Naive thymus-derived CD4-positive, alpha-beta T cell (primary cell): ENCODE measurements at regions not wholly inside any gene's neighbourhood (a gene's known extent, or its start where the extent isn't known, plus 50 kb on each side); places are given as distances from the start of the nearest gene placed in this dataset.

Source experiments
- ATAC-seq: fragments of 150-1000 bp; cut with Tn5 transposase; 2 replicates; pipeline ENCODE4 v1.10.0; 2021; ENCODE audit warnings: mild to moderate bottlenecking, moderate library complexity
- CTCF ChIA-PET: fragments of 350-600 bp; sonication (Branson Sonifier 250); formaldehyde crosslinking; loops from one replicate; lab custom pipeline; 2021; ENCODE audit warnings: antibody characterized with exemption; lab: Charles Lee
- POLR2A ChIA-PET: fragments of 350-600 bp; sonication (Branson Sonifier 250); formaldehyde crosslinking; loops from one replicate; lab custom pipeline; 2021; ENCODE audit warnings: antibody characterized with exemption, inconsistent platforms; lab: Charles Lee
- DNase-seq, 9 donors: peaks; one replicate each; pipeline versions ENCODE4 v3.0.0 to v3.0.0-alpha.2; 2020 to 2022; ENCODE audit warnings: mixed read lengths in 1 of 9
- H3K27ac ChIP-seq: one replicate; pipeline ENCODE4 v1.7.0; 2013; ENCODE audit warnings: mild to moderate bottlenecking, low read depth, low read length, moderate library complexity
- H3K27me3 ChIP-seq, 2 donors: one replicate each; pipeline ENCODE4 v1.7.0; 2013; ENCODE audit warnings: low read length in 2 of 2, mild to moderate bottlenecking in 2 of 2, moderate library complexity in 2 of 2; ENCODE audit not compliant: control insufficient read depth in 2 of 2, insufficient read depth in 2 of 2
- H3K36me3 ChIP-seq, 3 experiments: 1 replicate in 2 of 3; 2 replicates in 1 of 3; pipeline ENCODE4 v1.7.0; 2013; ENCODE audit warnings: low read length in 3 of 3, mild to moderate bottlenecking in 3 of 3, moderate library complexity in 1 of 3; ENCODE audit not compliant: insufficient read depth in 3 of 3, control insufficient read depth in 2 of 3
- H3K4me1 ChIP-seq, 2 donors: one replicate each; pipeline ENCODE4 v1.7.0; 2013; ENCODE audit warnings: low read length in 2 of 2, mild to moderate bottlenecking in 2 of 2, moderate library complexity in 1 of 2; ENCODE audit not compliant: control insufficient read depth in 2 of 2, insufficient read depth in 2 of 2
- H3K4me3 ChIP-seq: 2 replicates; pipeline ENCODE4 v1.7.0; 2013; ENCODE audit warnings: mild to moderate bottlenecking, low read length
- H3K9me3 ChIP-seq, 3 experiments: 1 replicate in 2 of 3; 2 replicates in 1 of 3; pipeline ENCODE4 v1.7.0; 2013; ENCODE audit warnings: low read length in 3 of 3; ENCODE audit not compliant: control insufficient read depth in 2 of 3
- H3K27ac Mint-ChIP-seq, 9 donors: one replicate each; pipeline ENCODE4 v1.8.0; 2020 to 2022; ENCODE audit warnings: mixed read lengths in 9 of 9, mild to moderate bottlenecking in 8 of 9, moderate library complexity in 5 of 9, inconsistent platforms in 2 of 9
- H3K27me3 Mint-ChIP-seq, 5 donors: one replicate each; pipeline ENCODE4 v1.8.0; 2021 to 2022; ENCODE audit warnings: mixed read lengths in 5 of 5, mild to moderate bottlenecking in 1 of 5
- H3K36me3 Mint-ChIP-seq, 5 donors: one replicate each; pipeline ENCODE4 v1.8.0; 2020 to 2022; ENCODE audit warnings: mixed read lengths in 5 of 5, mild to moderate bottlenecking in 3 of 5, inconsistent platforms in 1 of 5
- H3K4me1 Mint-ChIP-seq, 7 donors: one replicate each; pipeline ENCODE4 v1.8.0; 2020 to 2022; ENCODE audit warnings: mixed read lengths in 7 of 7, mild to moderate bottlenecking in 3 of 7, inconsistent platforms in 1 of 7
- H3K4me3 Mint-ChIP-seq, 10 donors: one replicate each; pipeline ENCODE4 v1.8.0; 2020 to 2022; ENCODE audit warnings: mild to moderate bottlenecking in 10 of 10, mixed read lengths in 10 of 10, moderate library complexity in 6 of 10, inconsistent platforms in 2 of 10
- H3K9me3 Mint-ChIP-seq, 11 donors: one replicate each; pipeline ENCODE4 v1.8.0; 2020 to 2022; ENCODE audit warnings: mixed read lengths in 11 of 11, mild to moderate bottlenecking in 4 of 11, inconsistent platforms in 1 of 11, moderate library complexity in 1 of 11
- intact Hi-C, 2 donors: fragments of 100-400 bp; cut with micrococcal nuclease; formaldehyde crosslinking; loops; one replicate each; pipeline ENCODE4 v1.15.1; 2023

DNA sequence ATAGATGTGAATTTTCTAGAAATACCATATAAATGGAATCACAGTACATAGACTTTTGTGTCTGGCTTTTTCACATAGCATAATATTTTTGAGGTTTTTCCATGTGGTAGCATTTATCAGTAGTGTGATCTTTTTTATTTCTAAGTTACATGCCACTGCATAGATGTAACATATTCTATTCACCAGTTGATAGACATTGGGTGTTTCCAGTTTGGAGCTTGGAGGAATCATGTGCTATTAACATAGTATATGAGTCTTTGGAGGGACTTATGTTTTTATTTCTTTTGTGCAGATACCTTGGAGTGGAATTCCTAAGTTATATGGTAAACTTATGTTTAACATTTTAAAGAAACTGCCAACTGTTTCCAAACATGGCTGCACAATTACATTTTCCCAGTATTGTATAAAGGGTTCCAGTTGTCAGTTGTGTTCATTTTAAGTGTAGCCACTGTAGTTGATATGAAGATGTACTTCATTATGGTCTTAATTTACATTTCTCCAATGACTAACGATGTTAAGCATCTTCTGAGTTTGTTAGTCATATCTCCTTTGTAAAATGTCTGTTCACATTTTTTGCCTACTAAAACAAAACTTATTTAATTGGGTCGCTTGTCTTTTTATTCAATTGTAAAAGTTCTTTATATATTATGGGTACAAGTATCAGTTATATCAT, 145.7 kb upstream of the TRPC6 start:
- Histone ChIP-seq H3K4me1 (no peaks in the 10 kb centered on the region), H3K36me3 (no peaks in the 10 kb centered on the region), H3K9me3 (no peaks in the 10 kb centered on the region), H3K4me3 (no peak overlapping the region), H3K27ac (no peak overlapping the region), H3K27me3 (no peaks in the 10 kb centered on the region)
- H3K9me3 Mint-ChIP-seq: peaks cover 0 to 7% (median 0%) of the 10 kb centered on the region in 11 donors
- H3K27ac Mint-ChIP-seq: no peak overlapping the region
- ATAC-seq (no peak), DNase-seq (no peak)
- intact Hi-C loops: no loop called here
- POLR2A ChIA-PET: no interaction called here
- no peaks in the 10 kb centered on the region for H3K4me1 Mint-ChIP-seq
- H3K27me3 Mint-ChIP-seq: no peaks in the 10 kb centered on the region
- H3K36me3 Mint-ChIP-seq: no peaks in the 10 kb centered on the region
- CTCF ChIA-PET: no interaction called here
- no peak overlapping the region for H3K4me3 Mint-ChIP-seq

DNA sequence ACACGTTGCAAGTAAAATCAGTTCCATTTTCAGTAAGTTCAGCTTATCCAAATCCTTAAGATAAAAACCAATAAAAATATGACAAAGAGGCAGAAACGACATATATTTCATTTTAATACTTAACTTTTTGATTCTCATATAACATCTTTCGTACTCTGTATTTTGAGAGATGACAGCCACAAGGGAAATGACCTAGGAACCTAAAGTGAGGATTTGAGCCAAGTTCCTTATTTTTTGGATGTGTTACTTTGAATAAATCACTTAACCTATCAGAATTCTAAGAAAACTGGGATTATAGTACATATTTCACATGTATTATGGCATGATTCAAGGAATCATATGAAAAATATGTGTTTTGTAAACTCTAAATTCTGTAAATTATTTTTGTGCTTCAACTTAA, 143.6 kb upstream of the TRPC6 start:
- Histone ChIP-seq H3K4me1 (no peaks in the 10 kb centered on the region), H3K36me3 (no peaks in the 10 kb centered on the region), H3K4me3 (no peak overlapping the region), H3K27me3 (no peaks in the 10 kb centered on the region), H3K9me3 (no peaks in the 10 kb centered on the region), H3K27ac (no peak overlapping the region)
- DNase-seq (no peak), ATAC-seq (no peak)
- Mint-ChIP-seq H3K9me3 (peaks cover 0 to 4% (median 0%) of the 10 kb centered on the region in 11 donors), H3K4me3 (no peak overlapping the region), H3K27me3 (no peaks in the 10 kb centered on the region), H3K36me3 (no peaks in the 10 kb centered on the region), H3K27ac (no peak overlapping the region), H3K4me1 (no peaks in the 10 kb centered on the region)
- ChIA-PET POLR2A (no interaction called here), CTCF (no interaction called here)
- intact Hi-C loops: no loop called here

DNA sequence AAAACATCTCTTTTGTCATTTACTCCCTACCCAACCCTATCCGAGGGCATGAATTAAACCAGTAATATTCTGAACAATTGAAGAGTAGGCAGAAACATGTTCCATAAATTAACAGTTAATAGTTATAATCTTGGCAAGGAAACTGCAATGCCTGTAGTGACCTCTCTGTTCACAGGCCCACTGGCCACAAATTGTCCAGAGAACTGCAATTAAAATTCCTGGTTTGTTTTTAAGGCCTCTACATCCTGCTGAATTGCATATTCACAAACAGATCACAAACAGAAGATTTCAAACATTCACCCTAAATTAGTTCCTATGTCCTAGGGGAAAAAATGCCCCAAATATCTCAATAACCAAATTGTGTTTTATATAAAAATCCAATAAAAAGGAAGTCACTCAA, 143.2 kb upstream of the TRPC6 start:
- no peak for DNase-seq
- H3K27me3 Mint-ChIP-seq: no peaks in the 10 kb centered on the region
- intact Hi-C loops: no loop called here

DNA sequence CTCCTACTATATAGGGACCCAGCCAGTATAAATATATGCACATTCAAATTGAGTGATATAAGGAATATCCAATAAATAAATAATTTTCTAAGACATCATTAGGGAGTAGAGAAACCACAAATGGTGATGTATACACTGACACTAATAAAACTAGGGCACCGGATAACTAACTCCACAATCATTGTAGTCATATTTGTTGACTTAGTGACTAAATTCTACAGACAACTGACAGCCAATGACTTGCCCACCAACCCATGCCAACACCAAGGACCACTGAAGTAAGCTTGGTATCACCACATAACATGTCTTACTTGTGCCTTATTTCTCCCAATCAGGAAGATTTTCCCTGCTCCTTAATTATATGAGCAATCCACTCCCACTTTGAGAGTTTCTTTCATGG, 139.6 kb upstream of the TRPC6 start:
- ChIA-PET POLR2A (no interaction called here), CTCF (no interaction called here)
- Mint-ChIP-seq H3K4me1 (no peaks in the 10 kb centered on the region), H3K27ac (no peak overlapping the region), H3K9me3 (peaks cover 0 to 9% (median 0%) of the 10 kb centered on the region in 11 donors), H3K36me3 (no peaks in the 10 kb centered on the region), H3K4me3 (no peak overlapping the region), H3K27me3 (no peaks in the 10 kb centered on the region)
- Histone ChIP-seq H3K36me3 (no peaks in the 10 kb centered on the region), H3K27me3 (no peaks in the 10 kb centered on the region), H3K27ac (no peak overlapping the region), H3K4me1 (no peaks in the 10 kb centered on the region), H3K9me3 (no peaks in the 10 kb centered on the region), H3K4me3 (no peak overlapping the region)
- no peak for ATAC-seq
- intact Hi-C loops: no loop called here
- no peak for DNase-seq

More for the DNA sequence above, 143.2 kb upstream of the TRPC6 start:
- H3K27ac Mint-ChIP-seq: no peak overlapping the region
- H3K27ac ChIP-seq: no peak overlapping the region
- no peaks in the 10 kb centered on the region for H3K4me1 ChIP-seq
- peaks cover 0 to 4% (median 0%) of the 10 kb centered on the region in 11 donors for H3K9me3 Mint-ChIP-seq
- ChIA-PET POLR2A (no interaction called here), CTCF (no interaction called here)
- no peak overlapping the region for H3K4me3 Mint-ChIP-seq
- H3K4me3 ChIP-seq: no peak overlapping the region
- H3K36me3 Mint-ChIP-seq: no peaks in the 10 kb centered on the region
- no peak for ATAC-seq
- no peaks in the 10 kb centered on the region for H3K9me3 ChIP-seq
- no peaks in the 10 kb centered on the region for H3K4me1 Mint-ChIP-seq
- no peaks in the 10 kb centered on the region for H3K27me3 ChIP-seq
- H3K36me3 ChIP-seq: no peaks in the 10 kb centered on the region

- peaks cover 0 to 15% (median 0%) of the 10 kb centered on the region in 11 donors for H3K9me3 Mint-ChIP-seq
- ChIA-PET CTCF (no interaction called here), POLR2A (no interaction called here)
- ATAC-seq (no peak), DNase-seq (no peak)
- H3K4me3 Mint-ChIP-seq: no peak overlapping the region
- H3K27me3 Mint-ChIP-seq: no peaks in the 10 kb centered on the region
- no peak overlapping the region for H3K27ac ChIP-seq
- H3K4me3 ChIP-seq: no peak overlapping the region
- intact Hi-C loops: no loop called here
- H3K4me1 ChIP-seq: no peaks in the 10 kb centered on the region
- no peaks in the 10 kb centered on the region for H3K36me3 Mint-ChIP-seq
- H3K4me1 Mint-ChIP-seq: no peaks in the 10 kb centered on the region
- H3K9me3 ChIP-seq: no peaks in the 10 kb centered on the region
- no peak overlapping the region for H3K27ac Mint-ChIP-seq
- H3K36me3 ChIP-seq: no peaks in the 10 kb centered on the region
- H3K27me3 ChIP-seq: no peaks in the 10 kb centered on the region
These were observed 137.5 kb upstream of the TRPC6 start for GRCh38 chr11:101721270-101721669.

DNA sequence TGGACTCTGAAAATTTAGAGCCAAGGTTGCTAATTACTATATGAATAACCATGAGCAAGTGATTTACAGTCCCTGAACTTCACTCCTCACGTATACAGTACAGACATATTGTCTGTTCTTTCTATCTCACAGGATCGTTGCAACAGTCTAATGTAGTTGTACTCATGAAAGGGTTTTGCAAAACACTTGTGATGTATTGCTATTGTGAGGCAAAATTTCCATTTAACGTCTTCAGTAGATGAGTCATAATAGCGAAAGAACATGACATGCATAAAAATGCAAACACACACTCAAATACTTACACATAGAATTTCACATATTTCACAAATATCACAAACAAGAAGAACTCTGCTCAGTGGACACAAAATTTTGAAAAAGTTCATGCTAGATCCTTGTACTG, 134.6 kb upstream of the TRPC6 start:
- Histone ChIP-seq H3K36me3 (no peaks in the 10 kb centered on the region), H3K27me3 (no peaks in the 10 kb centered on the region), H3K9me3 (no peaks in the 10 kb centered on the region), H3K27ac (no peak overlapping the region), H3K4me1 (no peaks in the 10 kb centered on the region), H3K4me3 (no peak overlapping the region)
- no peak overlapping the region for H3K27ac Mint-ChIP-seq
- no peak for ATAC-seq
- POLR2A ChIA-PET: no interaction called here
- intact Hi-C loops: no loop called here
- no peak for DNase-seq
- CTCF ChIA-PET: no interaction called here
- H3K4me1 Mint-ChIP-seq: no peaks in the 10 kb centered on the region
- no peak overlapping the region for H3K4me3 Mint-ChIP-seq
- no peaks in the 10 kb centered on the region for H3K27me3 Mint-ChIP-seq
- H3K9me3 Mint-ChIP-seq: peaks cover 0 to 15% (median 0%) of the 10 kb centered on the region in 11 donors
- no peaks in the 10 kb centered on the region for H3K36me3 Mint-ChIP-seq

DNA sequence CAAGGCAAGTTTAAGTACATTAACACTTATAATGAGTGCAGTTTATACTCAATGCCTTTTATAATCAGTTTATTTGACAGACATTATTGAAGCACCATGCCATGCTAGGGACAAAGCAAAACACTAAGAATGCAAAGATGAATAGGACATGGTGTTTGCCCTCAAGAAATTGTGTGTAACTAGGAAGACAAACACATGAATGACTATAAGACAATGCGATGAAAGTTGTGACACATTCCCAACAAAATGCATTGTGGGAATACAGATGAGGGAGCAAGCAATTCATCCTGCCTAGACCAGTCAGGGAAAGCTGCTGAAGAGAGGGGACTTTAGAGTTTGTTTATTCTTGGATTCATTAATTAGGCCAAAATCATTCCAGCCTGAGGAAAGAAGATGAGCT, 133.8 kb upstream of the TRPC6 start:
- intact Hi-C loops: no loop called here
- no peak for DNase-seq
- Histone ChIP-seq H3K4me3 (no peak overlapping the region), H3K9me3 (no peaks in the 10 kb centered on the region), H3K27me3 (no peaks in the 10 kb centered on the region), H3K27ac (no peak overlapping the region), H3K4me1 (no peaks in the 10 kb centered on the region), H3K36me3 (no peaks in the 10 kb centered on the region)
- no peaks in the 10 kb centered on the region for H3K36me3 Mint-ChIP-seq
- no peak for ATAC-seq
- H3K4me1 Mint-ChIP-seq: no peaks in the 10 kb centered on the region
- H3K27ac Mint-ChIP-seq: no peak overlapping the region
- H3K4me3 Mint-ChIP-seq: no peak overlapping the region
- peaks cover 0 to 16% (median under 1%) of the 10 kb centered on the region in 11 donors for H3K9me3 Mint-ChIP-seq
- H3K27me3 Mint-ChIP-seq: no peaks in the 10 kb centered on the region
- ChIA-PET POLR2A (no interaction called here), CTCF (no interaction called here)
